ENCODE measurements at regions not wholly inside any gene's neighbourhood (a gene's known extent, or its start where the extent isn't known, plus 50 kb on each side); places are given as distances from the start of the nearest gene placed in this dataset.

DNA sequence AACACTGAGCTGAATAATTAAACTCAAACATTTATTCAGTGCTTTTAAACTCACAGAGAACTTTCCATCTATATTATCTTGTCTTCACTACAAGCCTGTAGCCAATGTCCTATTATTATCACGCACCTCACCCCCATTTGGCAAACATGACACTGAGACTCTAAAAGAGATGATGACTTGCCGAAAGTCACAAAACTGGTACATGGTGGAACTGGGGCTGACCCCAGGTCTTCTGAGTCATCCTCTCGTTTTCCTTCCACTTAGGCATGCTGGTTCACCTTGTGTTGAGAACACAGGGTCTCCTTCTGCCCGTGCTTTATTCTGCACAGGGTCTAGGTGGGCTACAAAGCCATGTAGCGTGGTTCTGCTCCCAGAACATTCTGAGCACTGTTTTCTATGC is 230.0 kb upstream of the MGAT5 start:
- 88% methylated on average over 5 of the region's 5 CpGs; no CpG with 5 or more reads in 1 of the 2 experiments for WGBS, 2 experiments (ENCODE audit: extremely low coverage in 1 of 2, insufficient coverage in 1 of 2, insufficient read length in 1 of 2, insufficient replicate concordance in 2 of 2, low coverage in 1 of 2, low lambda C conversion rate in 2 of 2, missing lambda C conversion rate in 1 of 2)
- H4K8ac ChIP-seq (ENCODE audit: extremely low read depth, insufficient read depth, low read length), result no peak overlapping the region
- H3K56ac ChIP-seq (replicated peaks; ENCODE audit: insufficient read length, low read depth, low read length), result no peak overlapping the region
- H2BK120ac ChIP-seq (replicated peaks; ENCODE audit: low read depth, low read length), result no peak overlapping the region
- no peak overlapping the region for H4K5ac ChIP-seq (ENCODE audit: insufficient read length, low read depth, low read length)
- no peaks in the 10 kb centered on the region; a peak in 1 of 7 replicates for H3K27me3 ChIP-seq (replicated peaks in 1 of 4; ENCODE audit: control insufficient read depth in 3 of 4, extremely low read depth in 1 of 4, insufficient read depth in 3 of 4, low read length in 3 of 4)
- CTCF ChIA-PET (ENCODE audit: partially characterized antibody), result interaction anchor here (1.0 kb wide), 1 partner anchor 10 kb away, joined by 3 read pairs; no protein-coding TSS in a partner anchor
- H3K14ac ChIP-seq (ENCODE audit: insufficient read length), result no peak overlapping the region
- H2AK5ac ChIP-seq (ENCODE audit: low read depth, low read length), result no peak overlapping the region
- no peak overlapping the region for H2BK12ac ChIP-seq (ENCODE audit: low read depth, low read length)
- no peak overlapping the region for H2BK20ac ChIP-seq (ENCODE audit: low read length)
- H2BK5ac ChIP-seq (ENCODE audit: low read depth, low read length), result no peak overlapping the region
- POLR2A ChIA-PET (ENCODE audit: partially characterized antibody), result no interaction called here
- H2AFZ ChIP-seq (ENCODE audit: low read length), result no peak overlapping the region
- H2BK15ac ChIP-seq (ENCODE audit: low read length), result no peak overlapping the region
- H3K4me3 ChIP-seq (ENCODE audit: extremely low read depth in 1 of 4, insufficient read depth in 2 of 4, low read depth in 3 of 4, low read length in 4 of 4), result no peak overlapping the region
- no peak for TF ChIP-seq TBP (IDR thresholded peaks at IDR 0.05; ENCODE audit: low read depth, low read length)
- TF ChIP-seq, protein P1, sequence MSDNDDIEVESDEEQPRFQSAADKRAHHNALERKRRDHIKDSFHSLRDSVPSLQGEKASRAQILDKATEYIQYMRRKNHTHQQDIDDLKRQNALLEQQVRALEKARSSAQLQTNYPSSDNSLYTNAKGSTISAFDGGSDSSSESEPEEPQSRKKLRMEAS (IDR thresholded peaks at IDR 0.05), result no peak
- TF ChIP-seq PHF8 (conservative IDR thresholded peaks at IDR 0.05; ENCODE audit: low read depth, low read length), result no peak
- TF ChIP-seq KDM5A (IDR thresholded peaks at IDR 0.05; ENCODE audit: low read length), result no peak
- TF ChIP-seq SIX5 (IDR thresholded peaks at IDR 0.05; ENCODE audit: low read depth, low read length), result no peak
- TF ChIP-seq SUZ12 (IDR thresholded peaks at IDR 0.05; ENCODE audit: low read length), result no peak
- no peak for TF ChIP-seq CBX8 (IDR thresholded peaks at IDR 0.05; ENCODE audit: borderline replicate concordance, low read depth, low read length)
- no peak for TF ChIP-seq HDAC6 (IDR thresholded peaks at IDR 0.05; ENCODE audit: low read depth, low read length)
- peaks cover 0 to 9% (median 2%) of the 10 kb centered on the region in 4 experiments; a peak in 5 of 7 replicates for H3K4me1 ChIP-seq (replicated peaks in 1 of 4; ENCODE audit: control insufficient read depth in 3 of 4, insufficient read depth in 4 of 4, low read length in 3 of 4)
- no peak for FAIRE-seq
- no peak overlapping the region for H3K27ac ChIP-seq (ENCODE audit: low read depth, low read length)
- no peak overlapping the region for H3K9ac ChIP-seq (replicated peaks in 1 of 4; ENCODE audit: extremely low read depth in 1 of 4, low read depth in 3 of 4, low read length in 3 of 4)
- no peaks in the 10 kb centered on the region for H3K79me2 ChIP-seq (ENCODE audit: control insufficient read depth in 1 of 2, insufficient read depth in 2 of 2, low read length in 2 of 2)
- H3K4ac ChIP-seq (replicated peaks; ENCODE audit: insufficient read length, low read depth, low read length), result no peak overlapping the region
- H3K23ac ChIP-seq (ENCODE audit: insufficient read length), result no peak overlapping the region
- H3K79me1 ChIP-seq (ENCODE audit: low read depth, low read length), result no peaks in the 10 kb centered on the region
- H3K36me3 ChIP-seq (ENCODE audit: control insufficient read depth in 2 of 4, insufficient read depth in 4 of 4, low read length in 3 of 4), result no peaks in the 10 kb centered on the region
- H3K9me3 ChIP-seq (ENCODE audit: insufficient read depth in 2 of 2, low read depth in 1 of 2, low read length in 1 of 2), result no peaks in the 10 kb centered on the region
- H4K20me1 ChIP-seq (replicated peaks in 1 of 2; ENCODE audit: control insufficient read depth in 1 of 2, insufficient read depth in 2 of 2, low read length in 2 of 2), result no peaks in the 10 kb centered on the region
- DNase-seq (ENCODE audit: low read depth in 1 of 2, low spot score in 2 of 2), result no peak
- peaks cover 2% of the 10 kb centered on the region; the same call in 1 of the 2 replicates for H3K23me2 ChIP-seq (ENCODE audit: low read depth, low read length)
- no peak overlapping the region for H4K91ac ChIP-seq (replicated peaks; ENCODE audit: insufficient read length, low read length)
- no peak overlapping the region for H3K18ac ChIP-seq (ENCODE audit: extremely low read depth, low read length)
- no peak overlapping the region for H3K4me2 ChIP-seq (ENCODE audit: insufficient read depth in 1 of 2, low read depth in 2 of 2, low read length in 2 of 2)

Data from H1 (cell line).